ENCODE measurements at regions not wholly inside any gene's neighbourhood (a gene's known extent, or its start where the extent isn't known, plus 50 kb on each side); places are given as distances from the start of the nearest gene placed in this dataset.

DNA sequence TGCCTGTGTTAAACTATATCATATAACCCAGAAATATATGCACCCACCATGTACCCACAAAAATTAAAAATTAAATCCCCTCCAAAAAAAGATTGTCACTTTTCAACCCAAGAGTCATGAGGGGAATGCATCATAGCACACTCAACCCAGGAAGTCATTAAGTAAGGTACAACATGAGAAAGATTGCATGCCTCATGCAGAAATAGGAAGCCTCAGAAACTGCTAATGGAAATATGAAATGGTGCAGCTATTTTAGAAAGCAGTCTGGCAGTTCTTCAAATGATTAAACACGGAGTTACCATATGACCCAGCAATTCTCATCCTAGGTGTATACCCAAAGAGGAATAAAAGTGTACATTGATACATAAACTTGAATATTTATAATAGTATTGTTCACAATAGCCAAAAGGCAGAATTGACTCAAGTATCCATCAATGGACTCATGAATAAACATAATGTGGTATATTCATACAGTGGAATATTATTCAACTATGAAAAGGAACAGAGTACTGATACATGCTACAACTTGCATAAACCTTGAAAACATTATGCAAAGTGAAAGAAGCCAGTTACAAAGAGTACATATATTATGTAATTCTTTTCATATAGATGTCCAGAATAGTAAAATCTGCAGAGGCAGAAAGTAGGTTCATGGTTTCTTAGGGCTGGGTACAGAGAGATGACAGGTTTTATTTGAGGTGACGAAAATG is 70.4 kb downstream of the TMEM100 start:
- Histone ChIP-seq H3K79me2 (ENCODE audit: insufficient read depth) (no peaks in the 10 kb centered on the region), H3F3A (replicated peaks; ENCODE audit: insufficient read depth) (no peaks in the 10 kb centered on the region), H3K36me3 (replicated peaks in 1 of 2; ENCODE audit: control insufficient read depth in 1 of 2, insufficient read depth in 2 of 2, low read length in 1 of 2) (no peaks in the 10 kb centered on the region), H4K20me1 (ENCODE audit: insufficient read depth) (no peaks in the 10 kb centered on the region), H2AFZ (ENCODE audit: low read depth) (no peak overlapping the region), H3K9ac (no peak overlapping the region), H3K9me3 (no peaks in the 10 kb centered on the region), H3K4me1 (ENCODE audit: control insufficient read depth in 1 of 2, insufficient read depth in 2 of 2, low read depth in 1 of 2, low read length in 1 of 2) (peaks cover 5 to 17% of the 10 kb centered on the region in 2 experiments; a peak in 3 of 4 replicates), H3K4me3 (ENCODE audit: low read depth in 2 of 2, low read length in 1 of 2) (no peak overlapping the region), H3K27me3 (ENCODE audit: insufficient read depth) (no peaks in the 10 kb centered on the region), H3K4me2 (no peak overlapping the region), H3K27ac (ENCODE audit: low read depth in 2 of 2, low read length in 1 of 2) (no peak overlapping the region), H3K9me2 (no peaks in the 10 kb centered on the region)
- DNase-seq, result no peak
- TF ChIP-seq RAD21 (IDR thresholded peaks at IDR 0.05; ENCODE audit: low read length) (no peak), NFIC (IDR thresholded peaks at IDR 0.05; ENCODE audit: borderline replicate concordance) (no peak), FOXM1 (IDR thresholded peaks at IDR 0.05; ENCODE audit: low read depth) (no peak), MXI1 (IDR thresholded peaks at IDR 0.05; ENCODE audit: low read depth, low read length) (no peak)
- WGBS (ENCODE audit: low lambda C conversion rate), result 29% methylated on average over 2 of the region's 2 CpGs
- CTCF ChIA-PET, result interaction anchor here (1.6 to 4.3 kb wide), 3 partner anchors 11 to 126 kb away, joined by 6 to 20 read pairs (median 8); no protein-coding TSS in a partner anchor
- POLR2A ChIA-PET, result no interaction called here

DNA sequence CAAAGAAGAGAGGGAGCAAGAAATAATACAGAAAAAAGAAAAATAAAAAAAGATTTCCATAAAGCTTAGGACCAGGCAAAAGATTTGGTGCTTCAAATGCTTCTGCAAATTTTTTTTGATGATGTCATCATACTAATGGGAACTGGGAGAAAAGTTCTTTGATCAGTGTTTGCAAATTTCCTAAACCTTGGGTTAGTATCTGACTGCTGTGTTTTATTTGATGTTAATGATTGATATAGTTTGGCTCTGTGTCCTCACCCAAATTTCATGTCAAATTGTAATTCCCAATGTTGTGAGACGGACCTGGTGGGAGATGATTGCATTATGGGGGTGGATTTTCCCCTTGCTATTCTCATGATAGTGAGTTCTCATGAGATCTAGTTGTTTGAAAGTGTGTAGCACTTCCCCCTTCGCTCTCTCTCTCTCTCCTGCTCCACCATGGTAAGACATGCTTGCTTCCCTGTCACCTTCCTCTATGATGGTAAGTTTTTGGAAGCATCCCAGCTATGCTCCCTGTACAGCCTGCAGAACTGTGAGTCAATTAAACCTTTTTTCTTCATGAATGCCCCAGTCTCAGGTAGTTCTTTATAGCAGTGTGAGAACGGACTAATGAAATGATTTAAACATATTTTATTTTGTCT is 72.6 kb downstream of the TMEM100 start:
- no peak for DNase-seq
- no peak for TF ChIP-seq USF1 (IDR thresholded peaks at IDR 0.05; ENCODE audit: borderline replicate concordance, low read depth)
- TF ChIP-seq TAF1 (IDR thresholded peaks at IDR 0.05; ENCODE audit: borderline replicate concordance, low read depth, low read length), result no peak
- no peak for TF ChIP-seq RFX5 (IDR thresholded peaks at IDR 0.05; ENCODE audit: low read length)
- TF ChIP-seq MXI1 (IDR thresholded peaks at IDR 0.05; ENCODE audit: low read depth, low read length), result no peak
- TF ChIP-seq, protein P1, sequence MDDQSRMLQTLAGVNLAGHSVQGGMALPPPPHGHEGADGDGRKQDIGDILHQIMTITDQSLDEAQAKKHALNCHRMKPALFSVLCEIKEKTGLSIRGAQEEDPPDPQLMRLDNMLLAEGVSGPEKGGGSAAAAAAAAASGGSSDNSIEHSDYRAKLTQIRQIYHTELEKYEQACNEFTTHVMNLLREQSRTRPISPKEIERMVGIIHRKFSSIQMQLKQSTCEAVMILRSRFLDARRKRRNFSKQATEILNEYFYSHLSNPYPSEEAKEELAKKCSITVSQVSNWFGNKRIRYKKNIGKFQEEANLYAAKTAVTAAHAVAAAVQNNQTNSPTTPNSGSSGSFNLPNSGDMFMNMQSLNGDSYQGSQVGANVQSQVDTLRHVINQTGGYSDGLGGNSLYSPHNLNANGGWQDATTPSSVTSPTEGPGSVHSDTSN (IDR thresholded peaks at IDR 0.05), result no peak
- no peak for TF ChIP-seq CTCF (IDR thresholded peaks at IDR 0.05)
- no peak for TF ChIP-seq TCF12 (IDR thresholded peaks at IDR 0.05)
- no peak for TF ChIP-seq REST (IDR thresholded peaks at IDR 0.05; ENCODE audit: low read depth, low read length)
- no peak for TF ChIP-seq FOXJ3 (CRISPR knock-in tag; IDR thresholded peaks at IDR 0.05)
- no peak for TF ChIP-seq FOXM1 (IDR thresholded peaks at IDR 0.05; ENCODE audit: low read depth)
- no peak for TF ChIP-seq SMC3 (IDR thresholded peaks at IDR 0.05; ENCODE audit: low read depth, low read length)
- TF ChIP-seq, protein P2, sequence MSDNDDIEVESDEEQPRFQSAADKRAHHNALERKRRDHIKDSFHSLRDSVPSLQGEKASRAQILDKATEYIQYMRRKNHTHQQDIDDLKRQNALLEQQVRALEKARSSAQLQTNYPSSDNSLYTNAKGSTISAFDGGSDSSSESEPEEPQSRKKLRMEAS (IDR thresholded peaks at IDR 0.05; ENCODE audit: low read depth), result no peak
- TF ChIP-seq TEAD4 (IDR thresholded peaks at IDR 0.05; ENCODE audit: borderline replicate concordance, insufficient read depth), result no peak
- TF ChIP-seq GATA2 (CRISPR knock-in tag; IDR thresholded peaks at IDR 0.05), result no peak
- TF ChIP-seq NFIC (IDR thresholded peaks at IDR 0.05; ENCODE audit: borderline replicate concordance), result no peak
- no peak for TF ChIP-seq GABPA (IDR thresholded peaks at IDR 0.05; ENCODE audit: low read depth)
- no peak for TF ChIP-seq FOSL2 (IDR thresholded peaks at IDR 0.05; ENCODE audit: borderline replicate concordance, low read depth)
- TF ChIP-seq POLR2AphosphoS5 (IDR thresholded peaks at IDR 0.05; ENCODE audit: low read depth, low read length), result no peak
- TF ChIP-seq RAD21 (IDR thresholded peaks at IDR 0.05; ENCODE audit: low read length), result no peak
- Histone ChIP-seq H3K9ac (no peak overlapping the region), H3K36me3 (replicated peaks in 1 of 2; ENCODE audit: control insufficient read depth in 1 of 2, insufficient read depth in 2 of 2, low read length in 1 of 2) (no peaks in the 10 kb centered on the region), H3K4me3 (ENCODE audit: low read depth in 2 of 2, low read length in 1 of 2) (no peak overlapping the region; a peak in 1 of 4 replicates), H3K4me1 (ENCODE audit: control insufficient read depth in 1 of 2, insufficient read depth in 2 of 2, low read depth in 1 of 2, low read length in 1 of 2) (peaks cover 0 to 5% of the 10 kb centered on the region in 2 experiments; a peak in 3 of 4 replicates), H3F3A (replicated peaks; ENCODE audit: insufficient read depth) (no peaks in the 10 kb centered on the region), H3K27me3 (ENCODE audit: insufficient read depth) (no peaks in the 10 kb centered on the region), H3K27ac (ENCODE audit: low read depth in 2 of 2, low read length in 1 of 2) (no peak overlapping the region), H3K79me2 (ENCODE audit: insufficient read depth) (no peaks in the 10 kb centered on the region), H3K9me2 (no peaks in the 10 kb centered on the region), H3K4me2 (no peak overlapping the region), H3K9me3 (no peaks in the 10 kb centered on the region), H2AFZ (ENCODE audit: low read depth) (no peak overlapping the region), H4K20me1 (ENCODE audit: insufficient read depth) (no peaks in the 10 kb centered on the region)
- ChIA-PET POLR2A (no interaction called here), CTCF (interaction anchor here (1.2 to 4.3 kb wide), 4 partner anchors 8 to 123 kb away, joined by 3 to 24 read pairs (median 12); no protein-coding TSS in a partner anchor)
- 21% methylated on average over 3 of the region's 3 CpGs for WGBS (ENCODE audit: low lambda C conversion rate)
